HUES64 (cell line): ENCODE measurements at regions not wholly inside any gene's neighbourhood (a gene's known extent, or its start where the extent isn't known, plus 50 kb on each side); places are given as distances from the start of the nearest gene placed in this dataset.

ENCODE experiments used
- H3K27ac ChIP-seq: 2 replicates; pipeline ENCODE4 v1.7.0; 2013; ENCODE audit warnings: low read depth, low read length, inconsistent platforms
- H3K27me3 ChIP-seq: 2 replicates; pipeline ENCODE4 v1.6.1; 2013; ENCODE audit warnings: mild to moderate bottlenecking, low read length; ENCODE audit not compliant: insufficient read depth
- H3K36me3 ChIP-seq: 2 replicates; pipeline ENCODE4 v1.6.1; 2013; ENCODE audit warnings: mild to moderate bottlenecking, low read length; ENCODE audit not compliant: insufficient read depth
- H3K4me1 ChIP-seq: 2 replicates; pipeline ENCODE4 v1.6.1; 2013; ENCODE audit warnings: mild to moderate bottlenecking, low read length, moderate library complexity; ENCODE audit not compliant: insufficient read depth
- H3K4me3 ChIP-seq: 2 replicates; pipeline ENCODE4 v1.5.1; 2013; ENCODE audit warnings: mild to moderate bottlenecking, low read length, moderate library complexity
- H3K9ac ChIP-seq: 2 replicates; pipeline ENCODE4 v1.6.1; 2013; ENCODE audit warnings: mild to moderate bottlenecking, low read depth, low read length
- H3K9me3 ChIP-seq: 2 replicates; pipeline ENCODE4 v1.6.1; 2013; ENCODE audit warnings: low read depth, low read length; ENCODE audit not compliant: insufficient read depth
- WGBS: fragments of 150-250, 120-280 bp; methylation state at CpG from one replicate; pipeline ENCODE4 v1.1.7; 2013; ENCODE audit warnings: missing lambda C conversion rate; 5-methylcytosine and 5-hydroxymethylcytosine counted together

DNA sequence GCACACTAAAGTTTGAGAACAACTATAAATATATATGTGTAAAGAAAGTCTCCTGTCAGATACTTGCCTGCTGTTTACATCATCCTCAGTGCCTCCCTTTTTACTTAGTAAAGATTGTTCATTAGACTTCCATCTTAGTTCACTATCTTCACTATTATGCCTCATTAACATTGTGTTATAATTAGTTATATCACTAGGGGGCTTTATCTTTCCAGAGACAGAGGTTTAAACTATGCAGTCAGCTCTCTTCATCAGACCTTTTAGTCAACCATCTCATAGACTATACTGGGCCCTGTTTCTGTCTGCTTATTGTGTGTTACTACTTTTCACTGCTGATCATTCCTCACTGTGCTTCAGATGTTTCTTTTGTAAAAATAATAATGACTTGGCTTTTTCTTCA is 630.8 kb upstream of the KIF2B start:
- Histone ChIP-seq H3K27ac (no peak overlapping the region), H3K9me3 (no peaks in the 10 kb centered on the region), H3K27me3 (no peaks in the 10 kb centered on the region), H3K4me1 (0 out of 2 replicates have a peak, but pooled peaks cover under 1% of the 10 kb centered on the region), H3K9ac (no peak overlapping the region), H3K4me3 (no peak overlapping the region), H3K36me3 (no peaks in the 10 kb centered on the region)

DNA sequence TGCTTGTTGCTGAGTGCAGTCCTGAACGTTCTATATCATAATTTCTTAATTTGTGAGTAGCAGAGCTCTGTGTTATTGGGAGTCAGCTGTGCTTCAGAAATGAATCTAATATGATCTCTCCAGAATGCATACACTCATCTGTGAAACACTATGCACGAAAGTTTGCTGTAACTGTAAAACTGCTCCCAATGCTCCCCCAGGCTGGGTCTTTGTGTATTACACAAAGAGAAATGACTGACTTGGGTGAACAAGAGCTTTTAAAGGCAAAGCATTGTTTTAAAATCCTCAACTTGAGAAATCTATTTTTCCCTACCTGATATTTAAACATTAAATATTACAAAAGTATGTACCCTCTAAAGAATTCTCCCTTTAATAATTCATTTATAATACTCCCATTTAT is 636.7 kb upstream of the KIF2B start:
- Histone ChIP-seq H3K4me1 (0 out of 2 replicates have a peak, but pooled peaks cover 2% of the 10 kb centered on the region), H3K27ac (no peak overlapping the region), H3K27me3 (no peaks in the 10 kb centered on the region), H3K36me3 (no peaks in the 10 kb centered on the region), H3K9ac (no peak overlapping the region), H3K4me3 (no peak overlapping the region), H3K9me3 (peaks cover 13% of the 10 kb centered on the region)
- WGBS: 100% methylated on average over 1 of the region's 2 CpGs

DNA sequence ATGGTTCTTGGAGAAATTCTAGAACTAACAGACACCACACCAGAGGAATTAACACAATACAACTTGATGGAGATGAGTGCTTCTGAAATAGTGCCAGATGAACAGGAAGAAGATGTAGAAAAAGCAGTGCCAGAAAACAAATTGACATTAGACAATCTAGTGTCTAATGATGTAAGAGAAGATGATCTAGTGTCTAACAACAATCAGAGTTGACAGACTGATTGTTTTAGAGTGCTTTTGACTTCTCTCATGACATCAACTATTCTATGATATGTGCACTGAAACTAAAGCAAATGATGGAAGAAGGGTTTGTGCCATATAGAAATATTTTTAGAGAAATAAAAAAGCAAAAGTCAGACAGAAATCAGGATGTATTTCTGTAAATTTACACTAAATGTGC is 646.1 kb upstream of the KIF2B start:
- no peak overlapping the region for H3K27ac ChIP-seq
- H3K9me3 ChIP-seq: no peaks in the 10 kb centered on the region
- no peaks in the 10 kb centered on the region for H3K36me3 ChIP-seq
- H3K4me1 ChIP-seq: peaks cover 13% of the 10 kb centered on the region
- H3K27me3 ChIP-seq: no peaks in the 10 kb centered on the region
- no peak overlapping the region for H3K9ac ChIP-seq
- H3K4me3 ChIP-seq: no peak overlapping the region

DNA sequence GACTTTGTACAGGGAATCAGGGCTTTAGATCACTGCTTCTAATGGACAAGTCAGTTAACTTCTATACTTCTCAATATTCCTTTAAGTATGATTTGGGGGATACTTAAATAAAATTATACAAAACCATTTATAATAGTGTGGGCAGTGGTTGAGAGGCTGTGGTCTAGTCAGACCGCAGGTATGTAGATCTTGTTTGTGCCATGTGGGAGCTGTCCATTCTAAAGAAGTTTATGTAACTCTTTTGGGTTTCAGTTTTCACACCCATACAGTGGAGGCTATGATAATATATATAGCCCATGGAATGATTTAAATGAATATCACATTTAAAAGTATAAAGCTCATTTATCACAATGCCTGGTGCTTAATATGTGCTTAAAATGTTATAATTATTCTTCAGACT is 654.3 kb upstream of the KIF2B start:
- H3K27ac ChIP-seq: no peak overlapping the region
- peaks cover 3% of the 10 kb centered on the region; the same call in 1 of the 2 replicates for H3K4me1 ChIP-seq
- H3K27me3 ChIP-seq: no peaks in the 10 kb centered on the region
- no peaks in the 10 kb centered on the region for H3K36me3 ChIP-seq
- no peaks in the 10 kb centered on the region for H3K9me3 ChIP-seq
- H3K9ac ChIP-seq: no peak overlapping the region
- WGBS: 100% methylated on average over 1 of the region's 1 CpG
- no peak overlapping the region for H3K4me3 ChIP-seq

DNA sequence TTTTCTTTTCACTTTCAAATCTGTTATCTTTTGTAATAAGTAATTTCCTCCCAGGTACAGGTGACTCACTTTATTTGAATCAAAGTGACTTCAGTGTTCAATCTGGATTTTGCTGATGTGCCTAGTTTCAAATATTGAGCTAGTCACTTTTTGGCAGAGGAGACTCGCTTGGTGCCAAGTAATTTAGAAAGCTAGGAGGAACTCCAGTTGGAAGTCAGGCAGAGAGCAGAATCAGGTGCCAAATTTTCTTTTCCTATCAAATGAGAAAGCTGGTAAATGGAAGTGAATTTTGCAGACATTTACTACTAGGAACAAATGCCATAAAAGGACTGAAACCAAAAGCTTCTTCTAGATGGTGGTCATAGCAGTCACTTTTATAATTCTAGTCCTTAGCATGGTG is 656.0 kb upstream of the KIF2B start:
- H3K27ac ChIP-seq: no peak overlapping the region
- H3K4me1 ChIP-seq: peaks cover 3% of the 10 kb centered on the region; the same call in 1 of the 2 replicates
- H3K9ac ChIP-seq: no peak overlapping the region
- H3K9me3 ChIP-seq: no peaks in the 10 kb centered on the region
- H3K36me3 ChIP-seq: no peaks in the 10 kb centered on the region
- no peaks in the 10 kb centered on the region for H3K27me3 ChIP-seq
- no peak overlapping the region for H3K4me3 ChIP-seq
- WGBS: 100% methylated on average over 1 of the region's 1 CpG

DNA sequence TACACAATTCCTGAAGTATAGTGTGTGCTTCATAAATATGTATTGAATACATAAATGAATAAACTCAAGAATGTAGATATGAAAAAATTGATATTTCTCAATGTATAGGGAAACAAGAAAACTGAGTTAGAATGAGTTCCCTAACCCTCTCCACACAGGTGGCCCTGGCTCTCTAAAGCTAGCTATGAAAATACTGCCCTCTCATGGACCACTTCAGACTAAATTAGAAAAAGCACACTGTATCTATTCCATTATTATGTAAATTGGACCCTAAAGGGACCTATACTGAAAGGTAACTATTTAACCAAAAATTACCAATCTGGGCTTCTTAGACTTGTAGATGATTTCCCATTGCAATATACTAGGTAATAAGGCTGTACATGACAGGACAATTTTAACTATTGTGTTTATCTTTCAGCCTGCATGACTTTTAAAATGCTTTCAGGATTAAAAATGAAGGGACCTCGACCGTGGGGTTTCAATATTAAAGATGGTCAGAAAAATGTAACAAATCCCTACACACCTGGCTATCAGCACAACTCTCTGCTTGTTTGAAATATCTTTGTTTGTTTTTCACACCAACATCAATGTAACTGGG is 672.5 kb upstream of the KIF2B start:
- Histone ChIP-seq H3K27ac (no peak overlapping the region), H3K27me3 (no peaks in the 10 kb centered on the region), H3K4me3 (no peak overlapping the region), H3K4me1 (peaks cover 8% of the 10 kb centered on the region; the same call in 1 of the 2 replicates), H3K9me3 (no peaks in the 10 kb centered on the region), H3K36me3 (no peaks in the 10 kb centered on the region), H3K9ac (no peak overlapping the region)
- 77% methylated on average over 2 of the region's 2 CpGs for WGBS

DNA sequence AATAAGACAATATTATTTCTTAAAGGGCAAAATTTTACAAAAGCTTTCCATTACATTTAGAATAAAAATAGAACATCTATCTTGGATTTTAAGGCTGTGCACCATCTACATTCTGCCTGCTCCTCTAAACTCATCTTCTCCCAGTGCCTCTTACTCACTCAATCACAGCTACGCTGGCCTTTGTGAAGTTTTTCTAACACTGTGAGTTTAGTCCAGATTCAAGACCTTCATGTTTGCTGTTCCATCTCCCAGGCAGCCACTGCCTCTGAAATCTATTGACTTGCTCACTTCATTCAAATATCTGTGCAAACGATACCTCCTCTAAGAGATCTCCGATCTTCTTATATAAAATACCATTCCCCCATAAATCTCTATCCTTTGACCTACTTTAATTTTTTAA is 673.4 kb upstream of the KIF2B start:
- H3K9ac ChIP-seq: no peak overlapping the region
- 98% methylated on average over 3 of the region's 3 CpGs for WGBS
- no peaks in the 10 kb centered on the region for H3K9me3 ChIP-seq
- H3K4me3 ChIP-seq: no peak overlapping the region
- H3K36me3 ChIP-seq: no peaks in the 10 kb centered on the region
- H3K27ac ChIP-seq: no peak overlapping the region
- peaks cover 14% of the 10 kb centered on the region for H3K4me1 ChIP-seq
- no peaks in the 10 kb centered on the region for H3K27me3 ChIP-seq

DNA sequence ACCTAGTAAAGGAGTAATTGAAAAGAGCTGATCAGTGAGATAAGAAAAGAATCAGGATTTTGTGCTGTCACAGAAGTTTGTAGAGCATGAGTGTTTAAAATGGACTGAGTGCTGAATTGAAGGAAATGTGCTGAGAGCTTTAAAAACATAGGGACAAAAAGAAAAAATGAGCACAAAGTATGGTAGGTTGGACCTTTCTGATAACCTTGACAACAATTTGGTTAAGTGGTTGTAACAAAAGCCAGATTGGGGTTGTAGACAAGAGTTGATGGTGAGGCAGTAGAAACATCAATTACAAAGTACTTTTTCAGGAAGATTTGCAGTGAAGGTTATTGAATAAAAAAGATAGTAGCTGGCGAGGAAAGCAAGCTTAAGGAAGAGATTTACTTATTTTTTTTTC is 674.7 kb upstream of the KIF2B start:
- Histone ChIP-seq H3K4me3 (no peak overlapping the region), H3K9me3 (no peaks in the 10 kb centered on the region), H3K27me3 (no peaks in the 10 kb centered on the region), H3K9ac (no peak overlapping the region), H3K4me1 (peaks cover 27% of the 10 kb centered on the region), H3K27ac (no peak overlapping the region), H3K36me3 (no peaks in the 10 kb centered on the region)
- 91% methylated on average over 1 of the region's 1 CpG for WGBS

DNA sequence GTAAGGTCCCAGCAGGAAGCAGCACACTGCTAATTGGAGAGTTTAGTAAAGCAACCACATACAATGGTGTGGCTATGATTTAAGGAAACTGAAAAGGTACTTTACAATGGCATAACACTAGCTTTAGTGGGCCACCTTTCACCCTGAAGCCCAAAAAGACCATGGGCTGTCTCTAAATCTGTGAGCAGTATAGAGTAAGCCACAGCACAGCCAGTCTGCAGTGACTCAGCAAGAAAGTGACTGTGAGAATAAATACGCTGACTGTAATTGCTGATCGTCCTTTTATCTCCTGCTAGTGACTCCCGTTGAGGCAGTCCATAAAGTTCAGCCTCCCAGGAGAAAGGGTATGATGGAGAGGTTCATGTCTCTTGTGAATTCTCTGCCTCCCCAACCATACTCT is 679.8 kb upstream of the KIF2B start:
- H3K27ac ChIP-seq: no peak overlapping the region
- peaks cover 24% of the 10 kb centered on the region for H3K4me1 ChIP-seq
- no peak overlapping the region for H3K9ac ChIP-seq
- H3K27me3 ChIP-seq: no peaks in the 10 kb centered on the region
- whole genome bisulfite sequencing: 49% methylated on average over 3 of the region's 3 CpGs
- H3K36me3 ChIP-seq: no peaks in the 10 kb centered on the region
- H3K9me3 ChIP-seq: no peaks in the 10 kb centered on the region
- H3K4me3 ChIP-seq: no peak overlapping the region

DNA sequence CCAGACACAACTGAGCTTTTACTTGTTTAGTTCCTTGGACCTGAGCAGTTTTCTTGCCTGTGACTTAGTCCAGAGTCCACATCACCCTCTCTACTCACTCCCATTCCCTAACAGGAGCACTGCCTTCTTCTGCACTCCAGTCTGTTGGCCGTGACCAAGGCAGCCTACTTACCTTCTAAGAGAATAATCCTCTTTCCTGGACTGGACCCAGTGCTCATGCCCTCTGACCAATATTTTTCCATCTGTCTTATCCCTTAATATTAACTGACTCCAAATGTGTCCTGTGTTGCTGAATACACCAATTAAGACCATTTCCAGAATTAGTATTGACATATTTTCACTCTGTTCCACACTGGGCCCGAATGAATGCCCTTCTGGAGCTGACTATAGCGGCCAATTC is 681.0 kb upstream of the KIF2B start:
- H3K9ac ChIP-seq: no peak overlapping the region
- H3K4me1 ChIP-seq: peaks cover 24% of the 10 kb centered on the region
- 99% methylated on average over 3 of the region's 3 CpGs for WGBS
- no peaks in the 10 kb centered on the region for H3K27me3 ChIP-seq
- H3K27ac ChIP-seq: no peak overlapping the region
- no peaks in the 10 kb centered on the region for H3K9me3 ChIP-seq
- H3K4me3 ChIP-seq: no peak overlapping the region
- H3K36me3 ChIP-seq: no peaks in the 10 kb centered on the region

DNA sequence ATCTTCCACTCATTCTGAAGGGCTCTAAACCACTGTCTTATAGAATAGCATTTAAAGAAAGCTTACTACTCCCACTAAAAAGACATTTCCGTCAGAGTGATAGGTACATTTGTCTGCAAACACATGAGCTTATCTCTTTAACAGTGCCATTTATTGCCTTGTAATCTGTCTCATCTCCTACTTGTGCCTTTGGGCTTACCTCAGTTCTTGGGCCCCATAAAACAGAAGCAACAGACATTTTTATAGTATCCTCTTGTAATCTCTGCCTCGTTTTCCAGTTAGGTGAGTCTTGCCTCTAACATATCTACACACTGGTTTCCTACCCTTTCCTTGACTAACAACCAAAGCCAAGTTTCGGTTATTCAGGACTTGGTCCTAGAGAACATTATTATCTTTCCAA is 681.4 kb upstream of the KIF2B start:
- no peak overlapping the region for H3K27ac ChIP-seq
- H3K9me3 ChIP-seq: no peaks in the 10 kb centered on the region
- H3K27me3 ChIP-seq: no peaks in the 10 kb centered on the region
- H3K36me3 ChIP-seq: no peaks in the 10 kb centered on the region
- WGBS: 62% methylated on average over 3 of the region's 3 CpGs
- peaks cover 24% of the 10 kb centered on the region for H3K4me1 ChIP-seq
- H3K9ac ChIP-seq: no peak overlapping the region
- H3K4me3 ChIP-seq: no peak overlapping the region

DNA sequence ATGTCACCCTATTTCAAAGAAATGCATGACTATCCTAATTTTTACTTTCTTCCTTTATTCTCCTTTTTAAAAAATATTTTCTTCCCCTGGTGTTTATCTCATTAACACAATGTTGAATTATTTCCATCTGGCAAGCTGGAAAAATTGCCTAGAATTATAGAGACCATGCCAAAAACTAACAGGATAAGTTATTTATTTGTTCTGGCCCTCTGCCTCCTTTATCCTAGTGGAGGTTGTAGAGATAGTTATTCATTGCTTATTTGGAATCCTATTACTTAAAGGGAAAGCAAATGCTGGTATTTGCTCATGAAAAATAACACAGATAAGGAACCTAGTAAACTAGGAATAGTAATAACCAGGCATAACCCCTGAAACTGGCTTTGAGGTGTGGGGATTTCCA is 684.9 kb upstream of the KIF2B start:
- Histone ChIP-seq H3K4me1 (peaks cover 9% of the 10 kb centered on the region), H3K9me3 (no peaks in the 10 kb centered on the region), H3K27ac (no peak overlapping the region), H3K27me3 (no peaks in the 10 kb centered on the region), H3K36me3 (no peaks in the 10 kb centered on the region), H3K9ac (no peak overlapping the region), H3K4me3 (no peak overlapping the region)
